HPDE6-E6E7 (cell line): ENCODE measurements at regions not wholly inside any gene's neighbourhood (a gene's known extent, or its start where the extent isn't known, plus 50 kb on each side); places are given as distances from the start of the nearest gene placed in this dataset.
"Not testable (repeated sequence)": the region's sequence is repeated elsewhere in the genome, so short reads cannot be mapped to it uniquely, and the experiment has no call there.

ENCODE experiments used
- DNase-seq: peaks from one replicate; pipeline ENCODE4 v3.0.0; 2011; ENCODE audit warnings: missing footprints; ENCODE audit errors: extremely low spot score

- DNase-seq = no peak
Observed at GRCh38 chr3:40752492-40752891, 227.7 kb downstream of the ZNF621 start.

- no peak for DNase-seq
Observed at GRCh38 chr3:40753291-40753770, 228.6 kb downstream of the ZNF621 start.

DNA sequence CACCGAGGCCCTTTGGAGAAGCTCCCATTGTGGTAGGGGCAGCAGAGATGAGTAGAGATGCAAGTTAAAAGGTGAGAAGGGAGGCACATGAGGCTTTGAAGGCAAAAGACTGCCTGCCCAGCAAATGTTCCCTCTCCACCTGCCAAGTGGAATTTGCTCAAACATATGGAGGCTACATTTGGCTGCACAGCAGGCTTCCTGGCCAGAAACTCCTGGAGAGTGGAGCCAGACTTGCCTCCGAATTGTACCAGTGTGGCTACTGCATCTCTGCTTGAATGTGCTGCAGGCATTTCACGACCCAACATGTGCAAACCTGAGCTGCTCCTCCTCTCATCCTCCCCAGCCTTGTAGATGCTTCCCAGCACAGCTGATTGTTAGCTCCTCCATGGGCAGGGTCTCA, 229.2 kb downstream of the ZNF621 start:
- DNase-seq = no peak

DNA sequence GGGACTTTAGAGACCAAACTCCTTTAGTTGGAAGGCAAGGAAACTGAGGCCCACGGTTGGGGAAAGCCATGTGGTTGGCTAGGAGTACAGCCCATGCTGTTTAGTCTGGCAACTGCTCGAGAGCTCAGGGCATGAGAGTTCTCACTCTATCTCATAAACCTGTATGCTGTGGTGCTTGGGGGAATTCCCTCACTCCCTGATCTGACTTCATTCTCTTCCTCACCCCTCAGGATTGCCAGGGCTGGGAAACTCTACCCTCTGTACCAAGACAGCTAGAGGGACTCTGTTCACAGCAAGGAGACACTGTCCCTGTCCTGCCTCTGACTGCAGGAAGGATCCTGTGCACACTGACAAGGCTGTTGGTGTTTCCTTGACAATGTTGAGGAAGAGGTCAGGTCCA, 230.2 kb downstream of the ZNF621 start:
- DNase-seq = no peak

GRCh38 chr3:40756500-40756899, 231.7 kb downstream of the ZNF621 start:
- no peak for DNase-seq

- not testable (repeated sequence) for DNase-seq
Observed at GRCh38 chr3:40762771-40763170, 238.0 kb downstream of the ZNF621 start.

- no peak for DNase-seq
Observed at GRCh38 chr3:40763807-40764206, 239.0 kb downstream of the ZNF621 start.

- no peak for DNase-seq
Observed at GRCh38 chr3:40764747-40765146, 240.0 kb downstream of the ZNF621 start.

GRCh38 chr3:40765884-40766283, 241.1 kb downstream of the ZNF621 start:
- no peak for DNase-seq

GRCh38 chr3:40766396-40766795, 241.6 kb downstream of the ZNF621 start:
- DNase-seq = no peak

DNA sequence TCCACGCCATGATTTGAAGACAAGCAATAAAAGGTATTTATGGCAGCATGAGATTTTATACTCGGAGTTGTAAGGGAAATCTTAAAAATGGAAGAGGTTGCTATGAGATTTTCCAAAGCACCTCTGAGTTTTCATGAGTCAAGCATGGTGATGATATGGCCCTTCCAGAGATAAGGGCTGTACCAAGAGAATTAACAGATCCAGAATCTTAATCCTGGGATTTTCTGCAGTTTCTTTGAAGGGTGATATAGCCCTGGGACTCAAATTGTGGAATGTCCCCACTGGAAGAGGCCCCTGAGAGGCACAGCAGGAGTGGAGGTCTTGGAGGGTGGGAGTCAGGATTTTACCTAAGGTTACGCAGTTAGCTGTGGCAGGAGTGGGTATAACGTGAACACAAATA, 243.3 kb downstream of the ZNF621 start:
- no peak for DNase-seq

DNA sequence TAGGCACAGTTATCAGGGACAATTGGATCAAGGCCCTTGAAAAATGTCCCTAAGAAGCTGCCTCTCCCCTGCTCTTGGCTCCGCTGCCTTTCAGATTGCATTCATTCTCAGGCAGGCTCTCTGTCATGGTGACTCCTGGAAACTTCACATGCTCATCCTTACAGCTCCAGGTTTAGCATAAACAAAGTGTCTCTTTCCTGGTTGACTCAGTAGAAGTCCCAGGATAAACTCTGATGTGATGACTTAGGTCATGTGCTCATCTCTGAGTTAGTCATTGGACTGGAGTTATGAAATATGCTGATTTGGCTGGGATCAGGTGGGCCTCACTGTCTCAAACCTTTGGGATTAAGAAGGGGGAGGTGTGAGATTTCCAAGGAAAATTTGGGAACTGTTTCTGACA, 243.8 kb downstream of the ZNF621 start:
- DNase-seq = no peak

GRCh38 chr3:40770061-40770460, 245.3 kb downstream of the ZNF621 start:
- DNase-seq = no peak

- no peak for DNase-seq
Observed at GRCh38 chr3:40771112-40771511, 246.4 kb downstream of the ZNF621 start.

DNA sequence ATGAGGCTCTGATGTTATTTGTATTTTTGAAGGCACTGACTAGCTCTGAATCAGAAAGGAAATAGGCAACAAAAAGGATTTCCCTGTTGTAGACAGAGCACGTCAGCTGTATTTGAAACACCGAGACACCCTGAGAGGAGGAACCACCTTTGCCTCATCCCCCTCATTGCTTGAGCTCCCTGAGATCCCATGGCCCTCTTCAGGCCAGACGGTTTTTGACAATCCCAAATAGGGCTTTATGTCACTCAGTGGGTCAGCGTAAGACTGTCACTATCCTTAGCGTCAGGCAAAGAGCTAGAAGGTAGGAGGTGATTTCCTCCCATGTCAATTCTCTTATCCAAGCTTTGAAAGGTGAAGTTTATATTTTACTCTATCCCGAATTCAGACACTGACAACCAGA, 254.3 kb downstream of the ZNF621 start:
- DNase-seq = no peak

GRCh38 chr3:40780291-40780924, 255.6 kb downstream of the ZNF621 start:
- no peak for DNase-seq

DNA sequence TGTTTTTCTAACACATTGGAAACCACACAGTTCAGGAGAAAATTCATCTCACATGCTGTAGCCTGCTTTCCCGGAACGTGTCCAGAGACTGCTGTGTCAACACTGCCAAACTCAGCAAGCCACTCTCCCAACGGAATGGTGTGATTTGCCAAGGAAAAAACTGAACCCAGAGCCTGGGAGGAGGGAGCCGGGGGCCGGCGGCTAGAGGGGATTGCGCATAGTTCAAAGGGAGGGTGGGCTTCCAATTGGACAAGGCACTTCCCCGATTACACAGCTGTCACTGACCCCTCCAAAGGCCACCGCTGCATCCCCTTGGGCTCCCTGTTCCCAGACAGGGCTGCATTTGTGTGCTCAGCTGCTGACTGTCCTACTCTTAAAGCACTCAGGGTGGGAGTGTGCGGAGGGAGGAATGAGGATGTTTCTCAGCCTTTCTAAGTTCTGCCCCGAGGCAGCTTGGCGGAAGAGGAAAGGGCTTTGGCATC, 256.2 kb downstream of the ZNF621 start:
- no peak for DNase-seq

DNA sequence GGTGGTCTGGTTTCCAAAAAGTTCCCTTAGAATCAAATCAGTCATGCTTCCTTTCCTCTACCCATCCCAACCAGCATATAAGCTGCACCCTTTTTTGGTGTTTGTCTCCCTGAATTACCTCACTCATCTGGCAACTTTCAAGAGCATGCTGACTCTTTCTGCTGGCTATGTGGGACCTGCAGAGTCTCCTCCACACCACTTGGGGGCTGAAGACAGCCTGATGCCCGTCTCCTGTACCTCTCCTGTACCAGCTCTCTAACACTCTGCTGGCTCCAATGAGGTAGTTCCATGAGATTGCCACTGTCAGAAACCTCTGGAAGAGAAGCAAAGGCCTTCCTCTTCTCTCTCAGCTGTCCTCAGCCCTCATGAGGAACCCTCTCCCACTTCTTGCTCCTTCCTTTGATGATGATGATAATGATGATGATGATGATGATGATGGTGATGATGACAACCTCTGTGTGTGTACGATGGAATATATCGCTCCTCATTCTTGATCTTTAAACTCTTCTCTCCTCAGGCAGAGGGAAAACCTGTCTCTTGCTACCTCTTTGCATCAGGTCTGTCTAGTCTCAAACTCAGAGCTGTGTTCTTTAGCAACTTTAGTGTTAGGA, 257.5 kb downstream of the ZNF621 start:
- DNase-seq = no peak

GRCh38 chr3:40790746-40791145, 266.0 kb downstream of the ZNF621 start:
- no peak for DNase-seq

- DNase-seq = no peak
Observed at GRCh38 chr3:40793730-40794129, 269.0 kb downstream of the ZNF621 start.

DNA sequence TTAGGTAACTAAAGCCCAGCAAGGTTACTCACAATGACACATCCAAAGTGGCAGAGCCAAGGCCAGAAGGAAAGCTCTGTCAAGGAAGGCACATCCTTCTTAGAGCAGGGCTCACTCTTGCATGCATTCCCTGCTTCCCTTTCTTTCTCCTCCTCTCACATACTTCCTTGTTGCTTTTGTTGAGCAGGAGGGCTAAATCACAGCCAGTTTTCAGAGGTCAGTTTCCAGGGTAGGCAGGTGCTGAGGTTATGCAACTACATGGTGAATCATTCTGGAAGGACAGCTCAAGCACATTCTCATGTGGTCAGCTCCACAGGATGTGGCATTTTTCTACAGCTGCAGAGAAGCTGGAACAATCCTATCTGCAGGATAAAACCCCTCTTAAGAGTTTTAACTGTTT, 275.6 kb downstream of the ZNF621 start:
- DNase-seq = peak; percentile 44

DNA sequence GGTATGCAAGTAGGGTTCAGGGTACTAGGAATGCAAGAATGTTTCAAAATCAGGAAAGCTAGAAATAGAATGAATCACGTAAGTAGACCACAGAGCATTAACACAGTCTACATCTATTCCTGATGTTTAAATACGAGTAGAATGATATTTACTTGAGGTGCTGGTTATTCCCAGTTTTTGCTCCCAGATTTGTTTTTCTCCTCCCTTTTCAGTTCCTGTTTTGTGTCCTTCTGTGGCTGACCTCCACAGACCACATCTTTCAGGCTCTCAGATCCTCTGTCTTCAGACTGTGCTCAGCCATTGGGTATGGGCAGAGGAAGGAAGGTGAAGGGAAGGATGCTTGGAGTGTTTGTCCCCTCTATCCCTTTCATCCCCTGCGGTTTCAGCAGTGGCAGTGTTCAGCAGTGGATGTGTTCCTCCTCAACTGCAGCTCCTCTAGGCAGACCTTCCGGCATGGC, 276.6 kb downstream of the ZNF621 start:
- no peak for DNase-seq

DNA sequence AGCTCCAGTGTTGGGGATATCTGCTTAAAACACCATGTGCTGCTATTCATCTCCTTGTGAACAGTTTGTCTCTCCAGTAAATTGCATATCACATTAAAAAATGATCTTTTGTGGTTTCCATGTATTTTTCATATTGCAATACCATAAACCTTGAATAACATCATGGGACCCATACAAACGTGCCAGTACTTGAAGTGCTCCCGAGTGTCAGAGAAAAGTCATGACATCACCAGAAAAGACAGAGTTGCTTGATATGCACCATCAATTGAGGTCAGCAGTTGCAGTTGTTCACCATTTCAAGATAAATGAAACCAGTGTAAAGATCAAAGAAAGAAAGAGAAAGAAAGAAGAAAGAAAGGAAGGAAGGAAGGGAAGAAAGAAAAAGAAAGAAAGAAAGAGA, 278.6 kb downstream of the ZNF621 start:
- DNase-seq = no peak

DNA sequence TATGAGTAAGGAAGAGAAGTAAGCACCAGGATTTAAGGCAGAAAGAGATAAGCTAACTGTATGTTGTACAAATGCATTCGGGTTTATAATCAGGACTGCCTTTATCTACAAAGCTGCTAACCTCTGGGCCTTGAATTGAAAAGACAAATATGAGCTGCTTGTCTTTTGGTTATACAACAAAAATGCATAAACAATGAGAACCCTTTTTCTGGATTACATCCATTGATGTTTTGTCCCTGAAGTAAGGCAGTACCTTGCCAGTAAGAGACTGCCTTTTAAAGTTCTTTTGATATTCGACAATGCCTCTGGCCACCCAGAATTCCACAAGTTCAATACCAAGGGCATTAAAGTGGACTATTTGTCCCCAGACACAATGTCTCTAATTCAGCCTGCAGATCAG, 280.7 kb downstream of the ZNF621 start:
- DNase-seq = no peak
